ENCODE measurements at regions not wholly inside any gene's neighbourhood (a gene's known extent, or its start where the extent isn't known, plus 50 kb on each side); places are given as distances from the start of the nearest gene placed in this dataset.

- TF ChIP-seq, protein P1, sequence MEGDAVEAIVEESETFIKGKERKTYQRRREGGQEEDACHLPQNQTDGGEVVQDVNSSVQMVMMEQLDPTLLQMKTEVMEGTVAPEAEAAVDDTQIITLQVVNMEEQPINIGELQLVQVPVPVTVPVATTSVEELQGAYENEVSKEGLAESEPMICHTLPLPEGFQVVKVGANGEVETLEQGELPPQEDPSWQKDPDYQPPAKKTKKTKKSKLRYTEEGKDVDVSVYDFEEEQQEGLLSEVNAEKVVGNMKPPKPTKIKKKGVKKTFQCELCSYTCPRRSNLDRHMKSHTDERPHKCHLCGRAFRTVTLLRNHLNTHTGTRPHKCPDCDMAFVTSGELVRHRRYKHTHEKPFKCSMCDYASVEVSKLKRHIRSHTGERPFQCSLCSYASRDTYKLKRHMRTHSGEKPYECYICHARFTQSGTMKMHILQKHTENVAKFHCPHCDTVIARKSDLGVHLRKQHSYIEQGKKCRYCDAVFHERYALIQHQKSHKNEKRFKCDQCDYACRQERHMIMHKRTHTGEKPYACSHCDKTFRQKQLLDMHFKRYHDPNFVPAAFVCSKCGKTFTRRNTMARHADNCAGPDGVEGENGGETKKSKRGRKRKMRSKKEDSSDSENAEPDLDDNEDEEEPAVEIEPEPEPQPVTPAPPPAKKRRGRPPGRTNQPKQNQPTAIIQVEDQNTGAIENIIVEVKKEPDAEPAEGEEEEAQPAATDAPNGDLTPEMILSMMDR (IDR thresholded peaks at IDR 0.05; ENCODE audit: borderline replicate concordance, extremely low read depth, low read length, poor library complexity, severe bottlenecking) = no peak
- TF ChIP-seq EZH2 (IDR thresholded peaks at IDR 0.05; ENCODE audit: borderline replicate concordance, low read depth, low read length, severe bottlenecking) = no peak
Observed at GRCh38 chr5:159638481-159638880, 277.8 kb upstream of the ADRA1B start.
